H7 (cell line): ENCODE measurements at regions not wholly inside any gene's neighbourhood (a gene's known extent, or its start where the extent isn't known, plus 50 kb on each side); places are given as distances from the start of the nearest gene placed in this dataset.
"Not testable (repeated sequence)": the region's sequence is repeated elsewhere in the genome, so short reads cannot be mapped to it uniquely, and the experiment has no call there.

Experiments
- DNase-seq: peaks from one replicate; pipeline ENCODE4 v3.0.0; 2012
- H3K27me3 ChIP-seq: 2 replicates; pipeline ENCODE4 v1.6.0; 2011; ENCODE audit warnings: mild to moderate bottlenecking, low read length; ENCODE audit not compliant: control insufficient read depth, insufficient read depth
- H3K36me3 ChIP-seq: replicated peaks from 2 replicates; pipeline ENCODE4 v1.5.1; 2011; ENCODE audit warnings: low read length; ENCODE audit not compliant: control insufficient read depth, insufficient read depth
- H3K4me3 ChIP-seq: 2 replicates; pipeline ENCODE4 v1.5.1; 2011; ENCODE audit warnings: low read depth, mild to moderate bottlenecking, control low read depth, low read length, moderate library complexity; ENCODE audit not compliant: insufficient read depth

DNA sequence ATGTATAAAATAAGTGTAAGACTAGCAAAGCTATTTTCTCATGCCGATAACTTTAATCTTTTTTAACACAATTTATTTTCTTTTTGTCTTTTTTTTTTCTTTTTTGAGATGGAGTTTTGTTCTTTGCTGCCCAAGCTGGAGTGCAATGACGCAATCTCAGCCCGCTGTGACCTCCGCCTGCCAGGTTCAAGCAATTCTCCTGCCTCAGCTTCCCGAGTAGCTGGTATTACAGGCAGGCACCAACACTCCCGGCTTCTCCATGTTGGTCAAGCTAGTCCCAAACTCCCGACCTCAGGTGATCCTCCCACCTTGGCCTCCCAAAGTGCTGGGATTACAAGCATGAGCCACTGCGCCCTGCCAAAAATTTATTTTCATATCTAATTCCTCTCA is 164.2 kb upstream of the SLIT2 start:
- Histone ChIP-seq H3K36me3 (no peaks in the 10 kb centered on the region), H3K4me3 (no peak overlapping the region), H3K27me3 (no peaks in the 10 kb centered on the region)
- no peak for DNase-seq

DNA sequence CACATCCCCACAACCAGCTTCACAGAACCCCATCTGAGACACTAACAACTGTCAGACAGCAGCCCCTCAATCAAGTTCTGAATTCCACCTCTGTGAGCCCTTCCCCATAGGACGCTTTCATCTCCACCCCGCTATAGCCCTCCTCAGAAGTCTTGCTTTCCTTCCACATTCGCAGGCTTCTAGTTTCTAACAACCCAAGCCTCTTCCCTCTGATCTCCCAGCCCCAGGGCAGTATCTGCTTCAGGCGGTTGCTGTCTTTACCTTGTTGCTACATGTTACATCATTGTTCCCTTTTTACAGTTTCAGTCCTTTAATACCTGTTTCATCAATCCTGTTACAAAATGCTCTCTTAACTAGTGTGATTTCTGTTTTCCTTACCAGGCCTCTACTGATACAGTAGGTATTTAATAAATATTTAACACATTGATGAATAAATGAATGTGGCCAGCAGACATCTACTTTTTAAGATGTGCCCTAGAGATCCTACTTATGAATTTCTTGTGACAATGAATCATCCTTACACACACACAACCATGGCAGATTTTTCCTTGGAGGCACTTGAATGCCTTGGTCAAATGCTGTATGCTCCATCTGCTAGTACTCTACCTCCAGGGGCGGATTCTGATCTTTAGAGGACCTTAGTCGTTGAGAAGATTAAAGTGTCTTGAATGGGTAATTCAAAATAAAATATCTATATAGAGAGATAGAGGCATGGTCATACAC is 164.7 kb upstream of the SLIT2 start:
- Histone ChIP-seq H3K36me3 (no peaks in the 10 kb centered on the region), H3K4me3 (no peak overlapping the region), H3K27me3 (no peaks in the 10 kb centered on the region)
- DNase-seq = no peak

GRCh38 chr4:20086067-20086798 is 165.5 kb upstream of the SLIT2 start:
- Histone ChIP-seq H3K36me3 (no peaks in the 10 kb centered on the region), H3K27me3 (no peaks in the 10 kb centered on the region), H3K4me3 (no peak overlapping the region)
- no peak for DNase-seq

- H3K27me3 ChIP-seq = no peaks in the 10 kb centered on the region
- H3K4me3 ChIP-seq = no peak overlapping the region
- no peak for DNase-seq
- H3K36me3 ChIP-seq = no peaks in the 10 kb centered on the region
Measured at GRCh38 chr4:20085653-20086052, 166.1 kb upstream of the SLIT2 start.

GRCh38 chr4:20085156-20085555 is 166.5 kb upstream of the SLIT2 start:
- no peak for DNase-seq
- Histone ChIP-seq H3K36me3 (no peaks in the 10 kb centered on the region), H3K4me3 (no peak overlapping the region), H3K27me3 (no peaks in the 10 kb centered on the region)

- no peak overlapping the region for H3K4me3 ChIP-seq
Measured at GRCh38 chr4:20084488-20084887, 167.2 kb upstream of the SLIT2 start.

GRCh38 chr4:20078644-20079043 is 173.1 kb upstream of the SLIT2 start:
- H3K4me3 ChIP-seq = no peak overlapping the region
- DNase-seq = no peak
- H3K36me3 ChIP-seq = no peaks in the 10 kb centered on the region
- no peaks in the 10 kb centered on the region for H3K27me3 ChIP-seq

More at GRCh38 chr4:20084488-20084887, 167.2 kb upstream of the SLIT2 start:
- H3K27me3 ChIP-seq = no peaks in the 10 kb centered on the region
- DNase-seq = no peak
- no peaks in the 10 kb centered on the region for H3K36me3 ChIP-seq

- Histone ChIP-seq H3K36me3 (no peaks in the 10 kb centered on the region), H3K4me3 (no peak overlapping the region), H3K27me3 (no peaks in the 10 kb centered on the region)
- DNase-seq = no peak
Measured at GRCh38 chr4:20075248-20075871, 176.3 kb upstream of the SLIT2 start.

DNA sequence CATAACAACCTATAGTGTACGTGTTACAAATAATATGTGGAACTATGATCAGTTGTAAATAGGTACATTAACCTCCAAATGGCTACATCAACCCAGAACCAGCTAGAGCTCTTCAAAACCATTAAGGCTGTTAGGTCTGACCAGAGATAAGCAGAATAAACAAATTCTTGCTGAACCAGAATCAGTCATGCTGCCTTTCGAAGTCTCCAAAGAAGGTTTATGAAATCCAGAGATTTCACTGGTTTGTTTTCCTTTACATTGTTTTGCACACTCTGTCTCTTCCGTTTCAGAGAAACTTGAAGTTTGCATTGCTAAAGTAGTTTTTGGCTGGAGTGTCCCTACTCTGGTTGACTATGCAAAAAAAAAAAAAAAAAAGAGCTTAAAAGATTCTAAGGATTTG is 177.3 kb upstream of the SLIT2 start:
- Histone ChIP-seq H3K27me3 (no peaks in the 10 kb centered on the region), H3K36me3 (no peaks in the 10 kb centered on the region), H3K4me3 (no peak overlapping the region)
- DNase-seq = no peak

DNA sequence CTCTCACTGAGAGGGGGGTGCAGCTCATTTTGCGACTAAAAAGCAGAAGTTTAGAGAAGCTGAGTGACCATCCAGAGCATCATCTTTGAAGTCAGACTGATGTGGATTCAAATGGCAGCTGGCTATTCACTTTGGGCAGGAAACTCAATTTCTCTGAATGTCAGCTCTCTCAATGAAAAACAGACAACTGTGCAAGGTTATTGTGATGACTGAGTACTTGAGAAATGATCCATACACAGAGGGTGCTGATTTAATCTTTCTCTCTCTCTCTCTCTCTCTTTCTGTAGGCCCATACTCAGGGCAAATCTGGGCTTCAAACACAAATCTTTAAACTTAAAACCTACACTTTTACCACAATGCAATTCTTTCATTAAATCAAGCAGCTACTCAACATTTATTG is 185.8 kb upstream of the SLIT2 start:
- H3K4me3 ChIP-seq = no peak overlapping the region
- H3K36me3 ChIP-seq = no peaks in the 10 kb centered on the region
- no peak for DNase-seq
- H3K27me3 ChIP-seq = no peaks in the 10 kb centered on the region

GRCh38 chr4:20062857-20063256 is 188.8 kb upstream of the SLIT2 start:
- H3K36me3 ChIP-seq, H3K27me3 ChIP-seq, H3K4me3 ChIP-seq, DNase-seq: not testable (repeated sequence)

DNA sequence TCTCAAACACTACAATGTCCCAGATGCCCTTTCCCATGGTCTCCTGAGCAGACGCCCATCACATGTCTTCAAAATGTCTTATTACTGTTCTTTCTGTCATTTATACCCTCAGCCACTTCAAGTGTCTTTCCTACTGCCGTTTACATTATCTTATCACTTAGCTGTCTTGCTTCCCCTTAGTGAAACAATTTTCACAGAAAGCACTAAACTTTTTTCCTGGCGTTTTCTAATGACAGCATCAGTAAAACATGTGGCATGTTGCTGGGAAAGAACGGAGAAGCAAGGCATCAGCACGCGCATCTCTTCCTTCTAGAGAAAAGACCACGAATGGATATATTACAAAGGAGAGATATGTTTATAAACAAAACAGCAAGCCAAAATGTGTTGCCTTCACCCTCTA is 189.7 kb upstream of the SLIT2 start:
- no peak for DNase-seq
- no peaks in the 10 kb centered on the region for H3K27me3 ChIP-seq
- no peaks in the 10 kb centered on the region for H3K36me3 ChIP-seq
- H3K4me3 ChIP-seq = no peak overlapping the region

DNA sequence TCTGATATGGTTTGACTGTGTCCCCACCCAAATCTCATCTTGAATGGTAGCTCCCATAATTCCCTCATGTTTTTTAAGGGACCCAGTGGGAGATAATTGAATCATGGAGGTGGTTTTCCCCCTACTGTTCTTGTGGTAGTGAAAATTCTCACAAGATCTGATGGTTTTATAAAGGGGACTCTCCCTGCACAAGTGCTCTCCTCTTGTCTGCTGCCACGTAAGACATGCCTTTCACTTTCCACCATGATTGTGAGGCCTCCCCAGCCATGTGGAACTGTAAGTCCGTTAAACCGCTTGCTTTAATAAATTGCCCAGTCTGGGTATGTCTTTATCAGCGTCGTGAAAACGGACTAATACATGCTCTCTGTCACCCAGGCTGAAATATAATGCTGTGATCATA is 200.9 kb upstream of the SLIT2 start:
- Histone ChIP-seq H3K36me3 (no peaks in the 10 kb centered on the region), H3K4me3 (no peak overlapping the region), H3K27me3 (no peaks in the 10 kb centered on the region)
- DNase-seq = no peak

DNA sequence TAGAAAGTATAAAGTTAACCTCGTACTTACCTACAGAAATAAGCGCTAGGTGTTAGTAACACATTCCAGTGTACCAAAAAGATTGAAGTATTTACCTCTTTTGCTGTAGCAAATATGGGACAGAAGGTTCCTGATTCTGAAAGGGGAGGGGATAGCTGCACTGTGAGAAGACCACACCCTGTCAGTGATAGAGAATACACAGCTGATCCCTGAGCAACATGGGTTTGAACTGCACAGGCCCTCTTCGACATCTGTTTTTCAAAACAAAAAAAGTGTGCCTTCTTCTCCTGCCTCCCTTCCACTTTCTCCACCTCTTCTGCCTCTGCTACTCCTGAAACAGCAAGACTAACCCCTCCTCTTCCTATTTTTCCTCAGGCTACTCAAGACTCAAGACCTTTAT is 201.8 kb upstream of the SLIT2 start:
- no peak for DNase-seq
- Histone ChIP-seq H3K27me3 (no peaks in the 10 kb centered on the region), H3K4me3 (no peak overlapping the region), H3K36me3 (no peaks in the 10 kb centered on the region)
